HG03039 (cell line): ENCODE measurements at regions not wholly inside any gene's neighbourhood (a gene's known extent, or its start where the extent isn't known, plus 50 kb on each side); places are given as distances from the start of the nearest gene placed in this dataset.
"Not testable (repeated sequence)": the region's sequence is repeated elsewhere in the genome, so short reads cannot be mapped to it uniquely, and the experiment has no call there.

Experiments
- ATAC-seq: cut with Tn5 transposase; IDR thresholded peaks from one replicate; pipeline ENCODE4 v1.9.1; 2021; ENCODE audit warnings: mild to moderate bottlenecking, moderate library complexity; ENCODE audit not compliant: unreplicated experiment

- ATAC-seq = no peak
Measured at GRCh38 chr7:94173436-94173835, 169.3 kb upstream of the BET1 start.

GRCh38 chr7:94174375-94174774 is 170.2 kb upstream of the BET1 start:
- ATAC-seq = no peak

GRCh38 chr7:94174956-94175355 is 170.8 kb upstream of the BET1 start:
- no peak for ATAC-seq

GRCh38 chr7:94176694-94177200 is 172.6 kb upstream of the BET1 start:
- ATAC-seq = no peak

GRCh38 chr7:94177441-94177840 is 173.3 kb upstream of the BET1 start:
- no peak for ATAC-seq

GRCh38 chr7:94178230-94178629 is 174.1 kb upstream of the BET1 start:
- peak; percentile 95 for ATAC-seq

- no peak for ATAC-seq
Measured at GRCh38 chr7:94179466-94179865, 175.3 kb upstream of the BET1 start.

GRCh38 chr7:94182066-94182465 is 177.9 kb upstream of the BET1 start:
- no peak for ATAC-seq

- ATAC-seq = no peak
Measured at GRCh38 chr7:94182721-94183120, 178.6 kb upstream of the BET1 start.

- no peak for ATAC-seq
Measured at GRCh38 chr7:94183289-94183749, 179.2 kb upstream of the BET1 start.

GRCh38 chr7:94183891-94184290 is 179.7 kb upstream of the BET1 start:
- no peak for ATAC-seq

- no peak for ATAC-seq
Measured at GRCh38 chr7:94188350-94188749, 184.2 kb upstream of the BET1 start.

- ATAC-seq = no peak
Measured at GRCh38 chr7:94190599-94191061, 186.5 kb upstream of the BET1 start.

- not testable (repeated sequence) for ATAC-seq
Measured at GRCh38 chr7:94194426-94194825, 190.3 kb upstream of the BET1 start.

- no peak for ATAC-seq
Measured at GRCh38 chr7:94195201-94195600, 191.0 kb upstream of the BET1 start.

- ATAC-seq = no peak
Measured at GRCh38 chr7:94195813-94196212, 191.7 kb upstream of the BET1 start.

GRCh38 chr7:94205529-94205928 is 189.2 kb upstream of the COL1A2 start:
- ATAC-seq = no peak

GRCh38 chr7:94206295-94206694 is 188.4 kb upstream of the COL1A2 start:
- ATAC-seq = no peak

- ATAC-seq = no peak
Measured at GRCh38 chr7:94212160-94212559, 182.5 kb upstream of the COL1A2 start.

- ATAC-seq = no peak
Measured at GRCh38 chr7:94216944-94217461, 177.7 kb upstream of the COL1A2 start.

GRCh38 chr7:94217766-94218165 is 176.9 kb upstream of the COL1A2 start:
- no peak for ATAC-seq

GRCh38 chr7:94222516-94222915 is 172.2 kb upstream of the COL1A2 start:
- no peak for ATAC-seq
